ENCODE measurements at regions not wholly inside any gene's neighbourhood (a gene's known extent, or its start where the extent isn't known, plus 50 kb on each side); places are given as distances from the start of the nearest gene placed in this dataset.

DNA sequence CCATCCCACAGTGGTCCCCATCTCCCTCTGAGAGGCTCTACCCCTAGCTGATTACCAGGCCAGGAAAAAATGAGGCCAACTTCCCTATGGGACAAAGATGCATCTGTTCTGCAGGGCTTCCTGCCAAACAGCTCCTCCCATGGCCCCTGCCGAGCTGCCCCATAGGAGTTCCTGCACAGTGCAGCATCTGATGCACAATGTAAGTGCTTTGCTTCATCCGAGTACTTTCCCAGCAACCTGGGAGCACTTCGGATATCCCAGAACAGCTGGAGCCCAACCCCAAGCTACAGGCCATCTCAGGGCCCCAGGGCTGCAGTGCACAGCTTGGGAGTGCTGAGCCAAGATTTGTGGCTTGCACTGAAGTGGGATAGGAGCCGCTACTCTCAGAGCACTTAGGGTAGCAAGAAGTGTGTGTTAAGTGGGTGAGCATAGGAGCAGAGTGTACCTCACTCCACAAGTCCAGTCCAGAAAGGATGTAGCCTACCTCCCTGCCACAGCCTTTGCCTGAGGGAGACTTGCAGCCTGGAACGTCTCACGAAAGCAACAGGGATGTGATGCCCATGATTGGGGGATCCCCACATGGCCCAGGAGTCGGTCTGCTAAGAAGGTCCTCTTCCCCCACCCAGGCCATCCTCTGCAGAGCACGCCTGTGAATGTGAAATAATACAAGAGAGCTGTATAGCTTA lies 209.6 kb upstream of the VWC2 start:
- intact Hi-C loops (cut with DNase I; ENCODE audit: low total_unique reads): no loop called here
- TF ChIP-seq, protein P1, sequence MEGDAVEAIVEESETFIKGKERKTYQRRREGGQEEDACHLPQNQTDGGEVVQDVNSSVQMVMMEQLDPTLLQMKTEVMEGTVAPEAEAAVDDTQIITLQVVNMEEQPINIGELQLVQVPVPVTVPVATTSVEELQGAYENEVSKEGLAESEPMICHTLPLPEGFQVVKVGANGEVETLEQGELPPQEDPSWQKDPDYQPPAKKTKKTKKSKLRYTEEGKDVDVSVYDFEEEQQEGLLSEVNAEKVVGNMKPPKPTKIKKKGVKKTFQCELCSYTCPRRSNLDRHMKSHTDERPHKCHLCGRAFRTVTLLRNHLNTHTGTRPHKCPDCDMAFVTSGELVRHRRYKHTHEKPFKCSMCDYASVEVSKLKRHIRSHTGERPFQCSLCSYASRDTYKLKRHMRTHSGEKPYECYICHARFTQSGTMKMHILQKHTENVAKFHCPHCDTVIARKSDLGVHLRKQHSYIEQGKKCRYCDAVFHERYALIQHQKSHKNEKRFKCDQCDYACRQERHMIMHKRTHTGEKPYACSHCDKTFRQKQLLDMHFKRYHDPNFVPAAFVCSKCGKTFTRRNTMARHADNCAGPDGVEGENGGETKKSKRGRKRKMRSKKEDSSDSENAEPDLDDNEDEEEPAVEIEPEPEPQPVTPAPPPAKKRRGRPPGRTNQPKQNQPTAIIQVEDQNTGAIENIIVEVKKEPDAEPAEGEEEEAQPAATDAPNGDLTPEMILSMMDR (IDR thresholded peaks at IDR 0.05): no peak

GRCh38 chr7:49564379-49564714 lies 209.1 kb upstream of the VWC2 start:
- Histone ChIP-seq H3K36me3 (no peaks in the 10 kb centered on the region), H3K4me1 (no peaks in the 10 kb centered on the region), H3K27me3 (no peaks in the 10 kb centered on the region), H3K4me3 (no peak overlapping the region), H3K9me3 (peaks cover 2 to 8% (median 5%) of the 10 kb centered on the region in 3 donors), H3K27ac (no peak overlapping the region)
- intact Hi-C loops (cut with DNase I; ENCODE audit: low total_unique reads): no loop called here
- DNase-seq: no peak
- TF ChIP-seq, protein P1 (IDR thresholded peaks at IDR 0.05): no peak

More for the DNA sequence above, 209.6 kb upstream of the VWC2 start:
- DNase-seq: no peak
- Histone ChIP-seq H3K4me3 (no peak overlapping the region), H3K27me3 (no peaks in the 10 kb centered on the region), H3K9me3 (peaks cover 2 to 8% (median 5%) of the 10 kb centered on the region in 3 donors), H3K27ac (no peak overlapping the region), H3K4me1 (no peaks in the 10 kb centered on the region), H3K36me3 (no peaks in the 10 kb centered on the region)

GRCh38 chr7:49577576-49577975 lies 195.9 kb upstream of the VWC2 start:
- intact Hi-C loops (cut with DNase I; ENCODE audit: low total_unique reads): no loop called here
- DNase-seq: no peak

DNA sequence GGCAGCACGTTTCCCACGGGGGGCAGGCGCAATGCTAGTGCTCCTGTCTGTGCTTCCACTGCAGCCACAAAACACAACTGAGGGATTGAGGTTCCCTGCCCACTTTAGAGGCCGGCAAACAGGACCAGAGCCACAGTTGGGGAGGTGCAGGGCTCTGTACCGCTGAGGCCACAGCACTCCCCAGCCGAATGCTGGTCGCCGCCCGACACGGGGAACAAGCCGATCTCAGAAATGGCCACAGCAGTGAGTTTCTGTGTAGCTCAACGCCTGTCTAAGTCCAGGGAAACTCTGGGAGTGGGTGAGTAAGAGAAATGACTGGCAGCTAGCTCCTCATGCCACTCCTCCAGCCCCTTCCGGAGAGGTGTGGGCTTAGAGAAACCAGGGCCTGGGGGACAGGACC lies 194.0 kb upstream of the VWC2 start:
- TF ChIP-seq, protein P1 (IDR thresholded peaks at IDR 0.05): no peak
- DNase-seq: no peak
- Histone ChIP-seq H3K4me3 (no peak overlapping the region), H3K27ac (no peak overlapping the region), H3K4me1 (no peaks in the 10 kb centered on the region), H3K27me3 (peaks cover 0 to 4% of the 10 kb centered on the region in 2 donors), H3K36me3 (no peaks in the 10 kb centered on the region), H3K9me3 (no peaks in the 10 kb centered on the region)
- intact Hi-C loops (cut with DNase I; ENCODE audit: low total_unique reads): no loop called here

More at GRCh38 chr7:49577576-49577975, 195.9 kb upstream of the VWC2 start:
- Histone ChIP-seq H3K36me3 (no peaks in the 10 kb centered on the region), H3K9me3 (no peaks in the 10 kb centered on the region), H3K4me3 (no peak overlapping the region), H3K4me1 (no peaks in the 10 kb centered on the region), H3K27ac (no peak overlapping the region), H3K27me3 (peaks cover 0 to 4% of the 10 kb centered on the region in 2 donors)
- TF ChIP-seq, protein P1 (IDR thresholded peaks at IDR 0.05): no peak

DNA sequence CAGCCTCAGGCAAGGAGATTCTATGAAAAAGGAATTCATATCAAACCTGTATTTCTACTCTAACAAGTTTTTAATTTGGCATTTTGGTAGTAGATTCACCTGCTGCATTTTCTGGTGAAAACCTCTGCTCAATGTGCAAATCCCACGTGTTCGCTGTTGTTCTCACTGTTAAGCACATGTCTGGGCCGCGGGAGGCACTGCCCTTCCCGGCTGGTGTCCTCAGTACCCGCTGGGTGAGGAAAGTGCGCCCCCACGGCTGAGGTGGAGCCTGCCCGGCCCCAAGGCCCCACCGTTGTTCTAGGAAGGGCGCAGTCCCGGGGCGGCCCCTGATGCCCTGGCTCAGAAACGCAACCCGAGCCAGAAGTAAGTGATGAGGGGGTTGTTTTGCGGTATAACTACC lies 193.4 kb upstream of the VWC2 start:
- H3K36me3 ChIP-seq: no peaks in the 10 kb centered on the region
- H3K4me3 ChIP-seq: no peak overlapping the region
- H3K27ac ChIP-seq: no peak overlapping the region
- intact Hi-C loops (cut with DNase I; ENCODE audit: low total_unique reads): no loop called here
- no peaks in the 10 kb centered on the region for H3K4me1 ChIP-seq
- TF ChIP-seq, protein P1 (IDR thresholded peaks at IDR 0.05): no peak
- DNase-seq: no peak
- no peaks in the 10 kb centered on the region for H3K9me3 ChIP-seq
- H3K27me3 ChIP-seq: peaks cover 0 to 4% of the 10 kb centered on the region in 2 donors

Measured in tibial artery (tissue), 4 donors.